ENCODE measurements at regions not wholly inside any gene's neighbourhood (a gene's known extent, or its start where the extent isn't known, plus 50 kb on each side); places are given as distances from the start of the nearest gene placed in this dataset.

- H3K36me3 ChIP-seq (ENCODE audit: control insufficient read depth in 2 of 3, insufficient read depth in 3 of 3, low read length in 3 of 3), result no peaks in the 10 kb centered on the region
- no peak overlapping the region for H3K4me3 ChIP-seq (ENCODE audit: low read length in 3 of 3)
- H3K27me3 ChIP-seq (ENCODE audit: control insufficient read depth, insufficient read depth, low read length), result no peaks in the 10 kb centered on the region
- DNase-seq, result no peak
- H3K4me1 ChIP-seq (ENCODE audit: control insufficient read depth in 2 of 3, insufficient read depth in 2 of 3, low read depth in 1 of 3, low read length in 3 of 3), result no peaks in the 10 kb centered on the region
- intact Hi-C loops (cut with DNase I), result no loop called here
- no peaks in the 10 kb centered on the region for H3K9me3 ChIP-seq (ENCODE audit: control insufficient read depth in 2 of 3, insufficient read depth in 1 of 3, low read length in 3 of 3)
- FAIRE-seq, result no peak
- no peak overlapping the region for H3K9ac ChIP-seq (ENCODE audit: low read length in 3 of 3)
- H3K27ac ChIP-seq (ENCODE audit: low read depth in 2 of 2, low read length in 2 of 2), result no peak overlapping the region
- no peak for TF ChIP-seq CTCF (IDR thresholded peaks at IDR 0.05; ENCODE audit: borderline replicate concordance, extremely low read depth, insufficient read depth)
These were observed 191.2 kb downstream of the FAM170A start for GRCh38 chr5:119820608-119821007.

DNA sequence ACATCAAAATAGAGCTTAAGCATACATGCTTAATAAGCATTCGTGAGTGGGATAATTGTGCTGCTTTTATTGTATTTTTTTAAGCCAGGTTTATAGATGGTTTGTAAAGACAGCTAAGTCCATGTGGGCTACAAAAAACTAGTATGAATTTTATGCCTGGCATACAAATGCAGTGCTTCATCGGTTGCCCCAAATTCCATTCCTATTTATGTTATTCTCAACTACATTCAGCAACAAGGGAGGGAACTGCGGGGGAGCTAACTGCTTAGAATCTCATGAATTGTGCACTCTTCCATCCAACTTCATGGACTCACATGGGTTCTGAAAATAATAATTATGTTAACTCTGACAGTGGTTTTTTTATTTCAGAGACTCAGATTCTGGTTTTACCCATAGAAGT is 199.2 kb downstream of the FAM170A start:
- DNase-seq (peak in 3 of 5 donors; percentile 5 to 21 (median 9)), FAIRE-seq (no peak)
- intact Hi-C loops (cut with DNase I), result no loop called here

DNA sequence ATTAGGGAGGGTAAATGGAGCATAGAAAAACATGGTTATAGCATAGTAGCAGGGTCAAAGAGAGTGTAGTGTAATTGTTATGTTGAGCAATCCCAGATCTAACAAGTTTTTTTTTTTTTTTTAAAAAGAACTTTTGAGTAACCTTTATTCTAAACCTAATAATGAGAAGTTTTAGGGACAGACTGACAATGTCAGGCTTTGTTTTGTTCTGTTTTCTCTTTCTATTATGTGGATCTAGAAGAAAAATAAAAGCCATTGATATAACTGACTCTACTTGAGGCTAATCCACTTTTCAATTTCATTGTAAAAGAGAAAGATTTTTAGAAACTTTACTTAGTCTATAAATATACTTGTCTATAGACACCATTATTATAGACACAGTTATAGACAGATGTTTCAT is 200.0 kb downstream of the FAM170A start:
- no peaks in the 10 kb centered on the region for H3K4me1 ChIP-seq (ENCODE audit: control insufficient read depth in 2 of 3, insufficient read depth in 2 of 3, low read depth in 1 of 3, low read length in 3 of 3)
- no peaks in the 10 kb centered on the region for H3K27me3 ChIP-seq (ENCODE audit: control insufficient read depth, insufficient read depth, low read length)
- FAIRE-seq, result no peak

More for the DNA sequence above, 199.2 kb downstream of the FAM170A start:
- Histone ChIP-seq H3K9me3 (ENCODE audit: control insufficient read depth in 2 of 3, insufficient read depth in 1 of 3, low read length in 3 of 3) (no peaks in the 10 kb centered on the region), H3K36me3 (ENCODE audit: control insufficient read depth in 2 of 3, insufficient read depth in 3 of 3, low read length in 3 of 3) (no peaks in the 10 kb centered on the region), H3K27me3 (ENCODE audit: control insufficient read depth, insufficient read depth, low read length) (no peaks in the 10 kb centered on the region), H3K27ac (ENCODE audit: low read depth in 2 of 2, low read length in 2 of 2) (no peak overlapping the region), H3K9ac (ENCODE audit: low read length in 3 of 3) (no peak overlapping the region), H3K4me3 (ENCODE audit: low read length in 3 of 3) (no peak overlapping the region), H3K4me1 (ENCODE audit: control insufficient read depth in 2 of 3, insufficient read depth in 2 of 3, low read depth in 1 of 3, low read length in 3 of 3) (no peaks in the 10 kb centered on the region)
- TF ChIP-seq CTCF (IDR thresholded peaks at IDR 0.05; ENCODE audit: borderline replicate concordance, extremely low read depth, insufficient read depth), result no peak

More for the DNA sequence above, 200.0 kb downstream of the FAM170A start:
- intact Hi-C loops (cut with DNase I), result no loop called here
- TF ChIP-seq CTCF (IDR thresholded peaks at IDR 0.05; ENCODE audit: borderline replicate concordance, extremely low read depth, insufficient read depth), result no peak
- H3K36me3 ChIP-seq (ENCODE audit: control insufficient read depth in 2 of 3, insufficient read depth in 3 of 3, low read length in 3 of 3), result no peaks in the 10 kb centered on the region
- H3K4me3 ChIP-seq (ENCODE audit: low read length in 3 of 3), result no peak overlapping the region
- H3K9ac ChIP-seq (ENCODE audit: low read length in 3 of 3), result no peak overlapping the region
- H3K9me3 ChIP-seq (ENCODE audit: control insufficient read depth in 2 of 3, insufficient read depth in 1 of 3, low read length in 3 of 3), result no peaks in the 10 kb centered on the region
- no peak overlapping the region for H3K27ac ChIP-seq (ENCODE audit: low read depth in 2 of 2, low read length in 2 of 2)
- no peak for DNase-seq
